H1 (cell line): ENCODE measurements at regions not wholly inside any gene's neighbourhood (a gene's known extent, or its start where the extent isn't known, plus 50 kb on each side); places are given as distances from the start of the nearest gene placed in this dataset.

Experiments
- CTCF ChIA-PET: fragments of 300-600 bp; sonication (Branson Sonifier 250); formaldehyde crosslinking; loops from one replicate; lab custom pipeline; 2021; ENCODE audit not compliant: partially characterized antibody; lab: Charles Lee
- POLR2A ChIA-PET: fragments of 300-600 bp; sonication (Branson Sonifier 250); formaldehyde crosslinking; loops from one replicate; lab custom pipeline; 2021; ENCODE audit warnings: inconsistent platforms; ENCODE audit not compliant: partially characterized antibody; lab: Charles Lee
- DNase-seq, 2 experiments: peaks; one replicate each; pipeline versions ENCODE4 v3.0.0 to v3.0.0-alpha.2; 2010 to 2022; ENCODE audit warnings: low spot score in 2 of 2, low read depth in 1 of 2, mixed read lengths in 1 of 2
- FAIRE-seq: peaks from 2 replicates; lab custom pipeline; 2011; peaks lifted over from hg19 to GRCh38; lab: Jason Lieb, UNC
- H2AFZ ChIP-seq: 2 replicates; pipeline ENCODE4 v1.8.1; 2012; ENCODE audit warnings: low read length, inconsistent platforms
- H2AK5ac ChIP-seq: 2 replicates; pipeline ENCODE4 v1.6.1; 2013; ENCODE audit warnings: low read depth, low read length
- H2BK120ac ChIP-seq: replicated peaks from 2 replicates; pipeline ENCODE3; 2013; ENCODE audit warnings: low read depth, low read length, inconsistent platforms
- H2BK12ac ChIP-seq: 2 replicates; pipeline ENCODE4 v1.6.1; 2013; ENCODE audit warnings: low read depth, low read length
- H2BK15ac ChIP-seq: 2 replicates; pipeline ENCODE4 v1.6.1; 2013; ENCODE audit warnings: low read length
- H2BK20ac ChIP-seq: 2 replicates; pipeline ENCODE4 v1.6.1; 2013; ENCODE audit warnings: low read length
- H2BK5ac ChIP-seq: 2 replicates; pipeline ENCODE4 v1.6.1; 2013; ENCODE audit warnings: low read depth, low read length
- H3K14ac ChIP-seq: 2 replicates; pipeline ENCODE4 v1.6.1; 2013; ENCODE audit warnings: inconsistent platforms; ENCODE audit not compliant: insufficient read length
- H3K18ac ChIP-seq: 2 replicates; pipeline ENCODE4 v1.6.1; 2013; ENCODE audit warnings: low read length; ENCODE audit errors: extremely low read depth
- H3K23ac ChIP-seq: 2 replicates; pipeline ENCODE4 v1.6.1; 2013; ENCODE audit warnings: inconsistent platforms; ENCODE audit not compliant: insufficient read length
- H3K23me2 ChIP-seq: 2 replicates; pipeline ENCODE4 v1.6.1; 2013; ENCODE audit warnings: low read depth, low read length
- H3K27ac ChIP-seq: 2 replicates; pipeline ENCODE4 v1.6.1; 2011; ENCODE audit warnings: low read depth, low read length, inconsistent platforms
- H3K27me3 ChIP-seq, 4 experiments: replicated peaks in 1 of 4; 1 replicate in 1 of 4; 2 replicates in 3 of 4; pipeline versions ENCODE4 v1.6.1 to v1.8.1; 2011 to 2013; ENCODE audit warnings: low read length in 3 of 4, mild to moderate bottlenecking in 3 of 4, inconsistent platforms in 2 of 4, mixed read lengths in 2 of 4, moderate library complexity in 1 of 4; ENCODE audit not compliant: control insufficient read depth in 3 of 4, insufficient read depth in 3 of 4; ENCODE audit errors: extremely low read depth in 1 of 4
- H3K36me3 ChIP-seq, 4 experiments: 2 replicates each; pipeline versions ENCODE4 v1.6.1 to v1.8.1; 2011 to 2013; ENCODE audit warnings: mild to moderate bottlenecking in 4 of 4, low read length in 3 of 4, moderate library complexity in 2 of 4, control low read depth in 1 of 4, inconsistent platforms in 1 of 4; ENCODE audit not compliant: insufficient read depth in 4 of 4, control insufficient read depth in 2 of 4
- H3K4ac ChIP-seq: replicated peaks from 2 replicates; pipeline ENCODE3; 2013; ENCODE audit warnings: low read length, low read depth, mixed read lengths, inconsistent platforms; ENCODE audit not compliant: insufficient read length
- H3K4me1 ChIP-seq, 4 experiments: replicated peaks in 1 of 4; 1 replicate in 1 of 4; 2 replicates in 3 of 4; pipeline versions ENCODE4 v1.6.1 to v1.8.1; 2011 to 2013; ENCODE audit warnings: low read length in 3 of 4, inconsistent platforms in 2 of 4, mixed read lengths in 1 of 4; ENCODE audit not compliant: insufficient read depth in 4 of 4, control insufficient read depth in 3 of 4
- H3K4me2 ChIP-seq, 2 experiments: 2 replicates each; pipeline versions ENCODE4 v1.6.1 to v1.8.1; 2011 to 2013; ENCODE audit warnings: low read depth in 2 of 2, low read length in 2 of 2, control low read depth in 1 of 2, inconsistent platforms in 1 of 2, mild to moderate bottlenecking in 1 of 2; ENCODE audit not compliant: insufficient read depth in 1 of 2
- H3K4me3 ChIP-seq, 4 experiments: fragments of 200-600, 300-600 bp in 1 of 4; sonication (generic), shearing (Covaris generic), sonication (Bioruptor Twin) in 1 of 4; 2 replicates each; pipeline versions ENCODE4 v1.5.1 to v1.8.1; 2011 to 2016; ENCODE audit warnings: low read length in 4 of 4, low read depth in 3 of 4, control low read depth in 2 of 4, inconsistent platforms in 2 of 4, mild to moderate bottlenecking in 2 of 4, mixed read lengths in 1 of 4, moderate library complexity in 1 of 4; ENCODE audit not compliant: insufficient read depth in 2 of 4; ENCODE audit errors: extremely low read depth in 1 of 4
- H3K56ac ChIP-seq: replicated peaks from 2 replicates; pipeline ENCODE3; 2013; ENCODE audit warnings: low read depth, mild to moderate bottlenecking, mixed read lengths, low read length, inconsistent platforms; ENCODE audit not compliant: insufficient read length
- H3K79me1 ChIP-seq: 2 replicates; pipeline ENCODE4 v1.6.1; 2013; ENCODE audit warnings: low read depth, low read length, control low read depth
- H3K79me2 ChIP-seq, 2 experiments: 2 replicates each; pipeline versions ENCODE4 v1.6.1 to v1.8.1; 2012 to 2013; ENCODE audit warnings: low read length in 2 of 2, mild to moderate bottlenecking in 2 of 2, inconsistent platforms in 1 of 2; ENCODE audit not compliant: insufficient read depth in 2 of 2, control insufficient read depth in 1 of 2
- H3K9ac ChIP-seq, 4 experiments: replicated peaks in 1 of 4; 1 replicate in 1 of 4; 2 replicates in 3 of 4; pipeline versions ENCODE4 v1.6.1 to v1.8.1; 2011 to 2013; ENCODE audit warnings: low read depth in 3 of 4, low read length in 3 of 4, control low read depth in 2 of 4, mild to moderate bottlenecking in 2 of 4, moderate library complexity in 2 of 4, inconsistent platforms in 1 of 4; ENCODE audit errors: extremely low read depth in 1 of 4
- H3K9me3 ChIP-seq, 2 experiments: 2 replicates each; pipeline versions ENCODE4 v1.6.1 to v1.8.1; 2012 to 2013; ENCODE audit warnings: mild to moderate bottlenecking in 2 of 2, moderate library complexity in 2 of 2, control low read depth in 1 of 2, inconsistent platforms in 1 of 2, low read depth in 1 of 2, low read length in 1 of 2, mixed read lengths in 1 of 2; ENCODE audit not compliant: insufficient read depth in 2 of 2
- H4K20me1 ChIP-seq, 2 experiments: replicated peaks in 1 of 2; 2 replicates each; pipeline versions ENCODE3 to v1.8.1; 2011 to 2013; ENCODE audit warnings: inconsistent platforms in 2 of 2, low read length in 2 of 2, mild to moderate bottlenecking in 1 of 2; ENCODE audit not compliant: insufficient read depth in 2 of 2, control insufficient read depth in 1 of 2
- H4K5ac ChIP-seq: 2 replicates; pipeline ENCODE4 v1.6.1; 2013; ENCODE audit warnings: low read length, low read depth, mixed read lengths, inconsistent platforms; ENCODE audit not compliant: insufficient read length
- H4K8ac ChIP-seq: 2 replicates; pipeline ENCODE4 v1.8.0; 2013; ENCODE audit warnings: mild to moderate bottlenecking, moderate library complexity, low read length, inconsistent platforms; ENCODE audit not compliant: insufficient read depth; ENCODE audit errors: extremely low read depth
- H4K91ac ChIP-seq: replicated peaks from 2 replicates; pipeline ENCODE3; 2013; ENCODE audit warnings: low read length, mixed read lengths, inconsistent platforms; ENCODE audit not compliant: insufficient read length
- EGR1 ChIP-seq: IDR thresholded peaks from 2 replicates; pipeline ENCODE4 v1.6.1; 2011; ENCODE audit warnings: low read depth, low read length, borderline replicate concordance
- JUND ChIP-seq: IDR thresholded peaks from 2 replicates; pipeline ENCODE4 v1.6.1; 2011; ENCODE audit warnings: mild to moderate bottlenecking, improper control_type of control experiment, low read length
- RAD21 ChIP-seq, 2 experiments: IDR thresholded peaks in 1 of 2; conservative IDR thresholded peaks in 1 of 2; 2 replicates each; pipeline ENCODE4 v1.6.1; 2011; ENCODE audit warnings: low read depth in 2 of 2, low read length in 2 of 2, improper control_type of control experiment in 1 of 2, inconsistent platforms in 1 of 2, mild to moderate bottlenecking in 1 of 2, moderate library complexity in 1 of 2
- WGBS, 2 experiments: shearing (Covaris generic) in 1 of 2; methylation state at CpG; one replicate each; pipeline versions ENCODE4 v1.1.6 to v1.1.7; 2013 to 2015; ENCODE audit warnings: low lambda C conversion rate in 2 of 2, mixed read lengths in 2 of 2, inconsistent platforms in 1 of 2, low coverage in 1 of 2, missing lambda C conversion rate in 1 of 2; ENCODE audit not compliant: insufficient replicate concordance in 2 of 2, insufficient coverage in 1 of 2, insufficient read length in 1 of 2; ENCODE audit errors: extremely low coverage in 1 of 2, missing lambda C conversion rate in 1 of 2; 5-methylcytosine and 5-hydroxymethylcytosine counted together
- TF ChIP-seq, protein P1 (sequence below), 3 experiments: IDR thresholded peaks; 1 replicate in 2 of 3; 2 replicates in 1 of 3; pipeline versions ENCODE4 v1.5.1 to v1.6.1; 2011; ENCODE audit warnings: low read length in 3 of 3, mild to moderate bottlenecking in 3 of 3, inconsistent platforms in 2 of 3, low read depth in 1 of 3, moderate library complexity in 1 of 3; ENCODE audit not compliant: insufficient read depth in 1 of 3; ENCODE audit errors: control extremely low read depth in 1 of 3

GRCh38 chr14:82872494-82872893, 1338.8 kb upstream of the SEL1L start:
- Histone ChIP-seq H2BK15ac (no peak overlapping the region), H3K4me2 (no peak overlapping the region), H3K36me3 (no peaks in the 10 kb centered on the region), H3K79me2 (no peaks in the 10 kb centered on the region), H2BK12ac (no peak overlapping the region), H4K5ac (no peak overlapping the region), H3K14ac (no peak overlapping the region), H3K9me3 (no peaks in the 10 kb centered on the region), H3K18ac (no peak overlapping the region), H3K9ac (no peak overlapping the region), H3K27me3 (no peaks in the 10 kb centered on the region), H2BK5ac (no peak overlapping the region), H4K20me1 (no peaks in the 10 kb centered on the region), H2BK120ac (no peak overlapping the region), H2AFZ (peak overlapping the region; percentile 94), H3K23me2 (no peaks in the 10 kb centered on the region), H3K23ac (no peak overlapping the region), H3K79me1 (no peaks in the 10 kb centered on the region), H3K56ac (no peak overlapping the region), H4K8ac (no peak overlapping the region), H2AK5ac (no peak overlapping the region), H3K27ac (no peak overlapping the region), H3K4ac (no peak overlapping the region), H3K4me1 (no peaks in the 10 kb centered on the region), H2BK20ac (no peak overlapping the region), H3K4me3 (no peak overlapping the region), H4K91ac (no peak overlapping the region)
- DNase-seq = peak in 1 of 2 experiments; percentile 74
- WGBS, 2 experiments = 23% methylated on average over 8 of the region's 8 CpGs; no CpG with 5 or more reads in 1 of the 2 experiments
- peak; percentile 62 for FAIRE-seq
- CTCF ChIA-PET = interaction anchor here (0.6 to 3.8 kb wide), 29 partner anchors 9 to 1244 kb away, joined by 3 to 25 read pairs (median 3); no protein-coding TSS in a partner anchor
- TF ChIP-seq JUND = no peak
- TF ChIP-seq EGR1 = no peak
- TF ChIP-seq RAD21 (IDR thresholded peaks at IDR 0.05 in 1 of 2, conservative IDR thresholded peaks at IDR 0.05 in 1 of 2; ENCODE audit: low read depth in 2 of 2, low read length in 2 of 2) = peak; percentile 68 to 71
- TF ChIP-seq, protein P1, sequence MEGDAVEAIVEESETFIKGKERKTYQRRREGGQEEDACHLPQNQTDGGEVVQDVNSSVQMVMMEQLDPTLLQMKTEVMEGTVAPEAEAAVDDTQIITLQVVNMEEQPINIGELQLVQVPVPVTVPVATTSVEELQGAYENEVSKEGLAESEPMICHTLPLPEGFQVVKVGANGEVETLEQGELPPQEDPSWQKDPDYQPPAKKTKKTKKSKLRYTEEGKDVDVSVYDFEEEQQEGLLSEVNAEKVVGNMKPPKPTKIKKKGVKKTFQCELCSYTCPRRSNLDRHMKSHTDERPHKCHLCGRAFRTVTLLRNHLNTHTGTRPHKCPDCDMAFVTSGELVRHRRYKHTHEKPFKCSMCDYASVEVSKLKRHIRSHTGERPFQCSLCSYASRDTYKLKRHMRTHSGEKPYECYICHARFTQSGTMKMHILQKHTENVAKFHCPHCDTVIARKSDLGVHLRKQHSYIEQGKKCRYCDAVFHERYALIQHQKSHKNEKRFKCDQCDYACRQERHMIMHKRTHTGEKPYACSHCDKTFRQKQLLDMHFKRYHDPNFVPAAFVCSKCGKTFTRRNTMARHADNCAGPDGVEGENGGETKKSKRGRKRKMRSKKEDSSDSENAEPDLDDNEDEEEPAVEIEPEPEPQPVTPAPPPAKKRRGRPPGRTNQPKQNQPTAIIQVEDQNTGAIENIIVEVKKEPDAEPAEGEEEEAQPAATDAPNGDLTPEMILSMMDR (IDR thresholded peaks at IDR 0.05; ENCODE audit: control extremely low read depth in 1 of 3, insufficient read depth in 1 of 3, low read depth in 1 of 3, low read length in 3 of 3) = peak; percentile 67 to 84 (median 79)
- POLR2A ChIA-PET = no interaction called here
